ENCODE measurements at regions not wholly inside any gene's neighbourhood (a gene's known extent, or its start where the extent isn't known, plus 50 kb on each side); places are given as distances from the start of the nearest gene placed in this dataset.

DNA sequence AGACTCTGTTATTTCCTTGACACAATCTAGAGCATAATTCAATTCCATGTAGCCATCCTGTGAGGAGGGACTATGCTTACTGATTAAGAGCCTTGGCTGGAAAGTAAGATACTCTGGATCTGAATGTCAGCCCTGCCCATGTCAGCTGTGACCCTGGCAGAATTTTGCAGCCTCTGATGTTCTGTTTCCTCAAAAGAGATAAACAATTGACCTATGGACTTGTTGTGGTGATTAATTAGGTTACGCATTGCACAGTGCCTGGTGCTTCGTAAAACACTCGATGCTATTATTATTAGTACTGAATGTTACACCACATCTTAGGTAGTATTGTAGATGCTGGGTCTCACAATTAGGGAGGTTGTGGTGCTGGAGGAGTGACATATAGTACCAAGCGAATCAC, 161.3 kb upstream of the MEIS2 start:
- no CpG with 5 or more reads among the region's 4 CpGs for WGBS (ENCODE audit: extremely low coverage, insufficient read length, low lambda C conversion rate)
- Histone ChIP-seq H3T11ph (ENCODE audit: low read length) (no peak overlapping the region), H4K91ac (ENCODE audit: insufficient read length, low read depth, low read length) (no peak overlapping the region), H4K20me1 (ENCODE audit: control insufficient read depth, insufficient read depth, insufficient read length) (no peaks in the 10 kb centered on the region), H3K79me2 (ENCODE audit: insufficient read depth, low read length) (no peaks in the 10 kb centered on the region), H3K18ac (ENCODE audit: insufficient read length, low read depth, low read length) (no peak overlapping the region), H2AK5ac (ENCODE audit: insufficient read length, low read length) (no peak overlapping the region), H3K27me3 (ENCODE audit: insufficient read depth, low read length) (no peaks in the 10 kb centered on the region), H2BK15ac (ENCODE audit: low read depth, low read length) (no peak overlapping the region), H3K4ac (ENCODE audit: low read depth, low read length) (no peak overlapping the region), H3K23ac (ENCODE audit: insufficient read length, low read depth, low read length) (no peak overlapping the region), H4K8ac (replicated peaks; ENCODE audit: insufficient read length, low read depth, low read length) (no peak overlapping the region), H3K79me1 (ENCODE audit: insufficient read depth, low read depth, low read length, poor library complexity, severe bottlenecking) (no peaks in the 10 kb centered on the region), H3K9ac (ENCODE audit: extremely low read depth, insufficient read length, low read length) (no peak overlapping the region), H3K9me3 (ENCODE audit: control insufficient read depth, low read depth, low read length) (no peaks in the 10 kb centered on the region), H3K23me2 (ENCODE audit: insufficient read length, low read depth, low read length, poor library complexity, severe bottlenecking) (no peaks in the 10 kb centered on the region), H2BK20ac (ENCODE audit: low read depth, low read length, poor library complexity, severe bottlenecking) (no peak overlapping the region), H4K5ac (ENCODE audit: insufficient read length, low read depth, low read length) (no peak overlapping the region), H3K27ac (ENCODE audit: insufficient read length, low read depth, low read length) (no peak overlapping the region), H3K14ac (ENCODE audit: insufficient read depth, low read length) (no peak overlapping the region), H2BK12ac (ENCODE audit: insufficient read length, low read depth, low read length) (no peak overlapping the region), H3K4me1 (ENCODE audit: insufficient read depth, low read length) (no peaks in the 10 kb centered on the region), H3K56ac (ENCODE audit: insufficient read length, low read depth, low read length) (no peak overlapping the region), H3K4me2 (ENCODE audit: insufficient read depth, insufficient read length, low read length) (no peak overlapping the region), H2AFZ (ENCODE audit: low read length) (no peak overlapping the region), H2BK120ac (ENCODE audit: low read depth, low read length, poor library complexity, severe bottlenecking) (no peak overlapping the region), H2BK5ac (ENCODE audit: insufficient read length, low read length) (no peak overlapping the region)
- no peak for DNase-seq
- no peak overlapping the region for H3K4me3 Mint-ChIP-seq
- no peaks in the 10 kb centered on the region for H3K36me3 Mint-ChIP-seq (ENCODE audit: insufficient read depth in 1 of 3, low read depth in 3 of 3)
- H3K27ac Mint-ChIP-seq, result no peak overlapping the region
- no peaks in the 10 kb centered on the region for H3K27me3 Mint-ChIP-seq (ENCODE audit: low read depth)
- TF ChIP-seq, protein P1, sequence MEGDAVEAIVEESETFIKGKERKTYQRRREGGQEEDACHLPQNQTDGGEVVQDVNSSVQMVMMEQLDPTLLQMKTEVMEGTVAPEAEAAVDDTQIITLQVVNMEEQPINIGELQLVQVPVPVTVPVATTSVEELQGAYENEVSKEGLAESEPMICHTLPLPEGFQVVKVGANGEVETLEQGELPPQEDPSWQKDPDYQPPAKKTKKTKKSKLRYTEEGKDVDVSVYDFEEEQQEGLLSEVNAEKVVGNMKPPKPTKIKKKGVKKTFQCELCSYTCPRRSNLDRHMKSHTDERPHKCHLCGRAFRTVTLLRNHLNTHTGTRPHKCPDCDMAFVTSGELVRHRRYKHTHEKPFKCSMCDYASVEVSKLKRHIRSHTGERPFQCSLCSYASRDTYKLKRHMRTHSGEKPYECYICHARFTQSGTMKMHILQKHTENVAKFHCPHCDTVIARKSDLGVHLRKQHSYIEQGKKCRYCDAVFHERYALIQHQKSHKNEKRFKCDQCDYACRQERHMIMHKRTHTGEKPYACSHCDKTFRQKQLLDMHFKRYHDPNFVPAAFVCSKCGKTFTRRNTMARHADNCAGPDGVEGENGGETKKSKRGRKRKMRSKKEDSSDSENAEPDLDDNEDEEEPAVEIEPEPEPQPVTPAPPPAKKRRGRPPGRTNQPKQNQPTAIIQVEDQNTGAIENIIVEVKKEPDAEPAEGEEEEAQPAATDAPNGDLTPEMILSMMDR (conservative IDR thresholded peaks at IDR 0.05), result no peak
- no peaks in the 10 kb centered on the region for H3K4me1 Mint-ChIP-seq
- no peaks in the 10 kb centered on the region for H3K9me3 Mint-ChIP-seq
